ENCODE measurements at regions not wholly inside any gene's neighbourhood (a gene's known extent, or its start where the extent isn't known, plus 50 kb on each side); places are given as distances from the start of the nearest gene placed in this dataset.

GRCh38 chr16:79865918-79866317 is 265.4 kb upstream of the MAF start:
- no peak for TF ChIP-seq CTCF (IDR thresholded peaks at IDR 0.05)
- TF ChIP-seq EP300 (IDR thresholded peaks at IDR 0.05), result no peak
